Lung (tissue), 11 donors: ENCODE measurements at regions not wholly inside any gene's neighbourhood (a gene's known extent, or its start where the extent isn't known, plus 50 kb on each side); places are given as distances from the start of the nearest gene placed in this dataset.
"Not testable (repeated sequence)": the region's sequence is repeated elsewhere in the genome, so short reads cannot be mapped to it uniquely, and the experiment has no call there.

ENCODE experiments used
- ATAC-seq: fragments of 200-7000 bp; cut with Tn5 transposase; one replicate; pipeline ENCODE4 v1.9.1; 2020; ENCODE audit warnings: moderate number of reproducible peaks; ENCODE audit not compliant: insufficient read depth, low FRiP score
- DNase-seq, 3 donors: peaks; one replicate each; pipeline ENCODE4 v3.0.0-alpha.2; 2013 to 2017
- H3K27ac ChIP-seq, 2 donors: one replicate each; pipeline ENCODE4 v1.5.1; 2013; ENCODE audit warnings: mild to moderate bottlenecking in 2 of 2, moderate library complexity in 2 of 2, control low read depth in 1 of 2, inconsistent platforms in 1 of 2, low read depth in 1 of 2, low read length in 1 of 2
- H3K27me3 ChIP-seq, 3 donors: one replicate each; pipeline ENCODE4 v1.5.1; 2013; ENCODE audit warnings: low read length in 2 of 3; ENCODE audit not compliant: control insufficient read depth in 3 of 3, insufficient read depth in 3 of 3
- H3K36me3 ChIP-seq, 4 donors: one replicate each; pipeline ENCODE4 v1.5.1; 2013; ENCODE audit warnings: low read length in 4 of 4, mild to moderate bottlenecking in 1 of 4, moderate library complexity in 1 of 4; ENCODE audit not compliant: control insufficient read depth in 4 of 4, insufficient read depth in 4 of 4
- H3K4me1 ChIP-seq, 5 donors: one replicate each; pipeline ENCODE4 v1.5.1; 2013; ENCODE audit warnings: low read length in 5 of 5, mild to moderate bottlenecking in 2 of 5, moderate library complexity in 1 of 5; ENCODE audit not compliant: control insufficient read depth in 5 of 5, insufficient read depth in 5 of 5
- H3K4me3 ChIP-seq: one replicate; pipeline ENCODE4 v1.5.1; 2013; ENCODE audit warnings: mild to moderate bottlenecking, control low read depth, moderate library complexity
- H3K9ac ChIP-seq, 2 donors: one replicate each; pipeline ENCODE4 v1.5.1; 2013; ENCODE audit warnings: low read length in 2 of 2, control low read depth in 1 of 2; ENCODE audit not compliant: insufficient read depth in 1 of 2
- H3K9me3 ChIP-seq, 4 donors: one replicate each; pipeline ENCODE4 v1.5.1; 2013; ENCODE audit warnings: low read length in 3 of 4, mild to moderate bottlenecking in 1 of 4, moderate library complexity in 1 of 4; ENCODE audit not compliant: control insufficient read depth in 4 of 4, insufficient read depth in 3 of 4
- WGBS, 2 donors: extraction: QIAGEN DNeasy Blood & Tissue Kit; methylation state at CpG; one replicate each; pipeline ENCODE4 v1.1.7; 2013; 5-methylcytosine and 5-hydroxymethylcytosine counted together
- TF ChIP-seq, protein P1 (sequence below): IDR thresholded peaks from 2 replicates; pipeline ENCODE4 v1.5.1; 2012; ENCODE audit warnings: mild to moderate bottlenecking; ENCODE audit errors: control extremely low read depth, extremely low read depth
- donor health status: control.
- donor health status: control.
- donor health status: Bipolar disorder and iron deficiency.
- donor health status: healthy.
- donor health status: DM: yes; HTN: yes; CAD: no.

DNA sequence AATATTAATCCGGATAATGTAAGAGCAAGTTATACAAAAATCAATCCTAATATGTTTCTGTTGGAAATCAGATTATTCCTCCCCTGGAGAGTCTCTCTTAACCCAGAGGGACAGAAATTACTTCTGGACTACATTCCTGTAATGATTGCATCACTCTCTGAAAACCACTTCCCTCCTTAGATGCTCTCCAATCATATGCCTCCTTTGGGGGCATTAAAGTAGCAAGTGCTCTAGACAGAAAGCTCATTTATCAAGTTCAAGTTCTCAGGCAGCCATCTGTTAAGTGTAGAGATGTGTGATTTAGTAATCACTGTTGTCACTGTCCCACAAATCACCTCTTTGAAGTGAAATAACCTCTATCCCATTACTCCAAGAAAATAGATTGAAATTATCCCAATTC lies 247.1 kb downstream of the SLCO4C1 start:
- TF ChIP-seq, protein P1, sequence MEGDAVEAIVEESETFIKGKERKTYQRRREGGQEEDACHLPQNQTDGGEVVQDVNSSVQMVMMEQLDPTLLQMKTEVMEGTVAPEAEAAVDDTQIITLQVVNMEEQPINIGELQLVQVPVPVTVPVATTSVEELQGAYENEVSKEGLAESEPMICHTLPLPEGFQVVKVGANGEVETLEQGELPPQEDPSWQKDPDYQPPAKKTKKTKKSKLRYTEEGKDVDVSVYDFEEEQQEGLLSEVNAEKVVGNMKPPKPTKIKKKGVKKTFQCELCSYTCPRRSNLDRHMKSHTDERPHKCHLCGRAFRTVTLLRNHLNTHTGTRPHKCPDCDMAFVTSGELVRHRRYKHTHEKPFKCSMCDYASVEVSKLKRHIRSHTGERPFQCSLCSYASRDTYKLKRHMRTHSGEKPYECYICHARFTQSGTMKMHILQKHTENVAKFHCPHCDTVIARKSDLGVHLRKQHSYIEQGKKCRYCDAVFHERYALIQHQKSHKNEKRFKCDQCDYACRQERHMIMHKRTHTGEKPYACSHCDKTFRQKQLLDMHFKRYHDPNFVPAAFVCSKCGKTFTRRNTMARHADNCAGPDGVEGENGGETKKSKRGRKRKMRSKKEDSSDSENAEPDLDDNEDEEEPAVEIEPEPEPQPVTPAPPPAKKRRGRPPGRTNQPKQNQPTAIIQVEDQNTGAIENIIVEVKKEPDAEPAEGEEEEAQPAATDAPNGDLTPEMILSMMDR = no peak
- no peak for ATAC-seq
- H3K4me1 ChIP-seq = no peaks in the 10 kb centered on the region
- no peaks in the 10 kb centered on the region for H3K36me3 ChIP-seq
- no peak for DNase-seq
- no peak overlapping the region for H3K9ac ChIP-seq
- H3K9me3 ChIP-seq = no peaks in the 10 kb centered on the region
- H3K27ac ChIP-seq = no peak overlapping the region
- H3K27me3 ChIP-seq = no peaks in the 10 kb centered on the region
- no peak overlapping the region for H3K4me3 ChIP-seq
- WGBS, 2 donors = 79 to 96% methylated on average over 1 of the region's 1 CpG

DNA sequence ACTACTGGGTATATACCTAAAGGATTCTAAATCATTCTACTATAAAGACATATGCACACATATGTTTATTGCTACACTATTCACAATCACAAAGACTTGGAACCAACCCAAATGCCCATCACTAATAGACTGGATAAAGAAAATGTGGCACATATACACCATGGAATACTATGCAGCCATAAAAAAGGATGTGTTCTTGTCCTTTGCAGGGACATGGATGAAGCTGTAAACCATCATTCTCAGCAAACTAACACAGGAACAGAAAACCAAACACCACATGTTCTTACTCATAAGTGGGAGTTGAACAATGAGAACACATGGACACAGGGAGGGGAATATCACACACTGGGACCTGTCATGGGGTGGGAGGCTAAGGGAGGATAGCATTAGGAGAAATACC lies 249.0 kb downstream of the SLCO4C1 start:
- H3K27me3 ChIP-seq, ATAC-seq, H3K4me1 ChIP-seq, H3K27ac ChIP-seq, H3K9ac ChIP-seq, DNase-seq, H3K9me3 ChIP-seq, H3K4me3 ChIP-seq, H3K36me3 ChIP-seq: not testable (repeated sequence)

DNA sequence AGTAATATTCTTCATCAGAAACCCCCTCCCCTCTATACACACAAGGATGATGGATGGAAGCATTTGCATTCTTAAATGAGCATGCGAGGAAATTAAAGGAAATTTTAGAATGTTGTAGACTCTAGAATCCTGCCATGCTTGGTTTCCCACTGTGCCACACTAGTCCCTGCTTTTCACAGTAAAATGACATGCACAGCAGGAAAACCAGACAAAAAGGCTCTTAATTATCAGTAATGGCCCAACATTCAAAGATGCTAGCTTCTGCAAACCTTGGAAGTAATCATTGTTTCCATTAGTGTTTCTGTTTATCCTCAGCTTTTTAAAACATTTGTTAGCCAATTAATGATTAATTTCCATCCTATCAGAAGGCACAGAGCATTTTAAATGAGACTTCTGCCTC lies 255.8 kb downstream of the SLCO4C1 start:
- ATAC-seq (no peak), DNase-seq (no peak)
- Histone ChIP-seq H3K27me3 (no peaks in the 10 kb centered on the region), H3K36me3 (no peaks in the 10 kb centered on the region), H3K4me1 (no peaks in the 10 kb centered on the region), H3K9me3 (no peaks in the 10 kb centered on the region), H3K4me3 (no peak overlapping the region), H3K9ac (no peak overlapping the region), H3K27ac (no peak overlapping the region)
- TF ChIP-seq, protein P1 = no peak
- WGBS, 2 donors = 87 to 96% methylated on average over 1 of the region's 1 CpG

DNA sequence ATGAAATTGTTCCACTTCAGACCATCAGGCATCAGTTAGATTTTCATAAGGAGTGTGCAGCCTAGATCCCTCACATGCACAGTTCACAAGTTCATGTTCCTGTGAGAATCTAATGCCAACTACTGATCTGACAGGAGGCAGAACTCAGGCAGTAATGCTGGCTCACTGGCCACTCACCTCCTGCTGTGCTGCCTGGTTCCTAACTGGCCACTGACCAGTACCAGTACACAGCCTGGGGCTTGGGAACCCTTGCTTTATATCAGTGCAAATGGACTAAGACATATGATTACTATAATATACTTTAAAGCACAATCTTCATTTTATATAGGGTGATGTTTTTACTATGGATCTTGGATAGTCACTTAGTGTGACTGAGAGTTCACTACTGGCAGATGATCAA lies 259.2 kb downstream of the SLCO4C1 start:
- H3K9me3 ChIP-seq = no peaks in the 10 kb centered on the region
- H3K4me1 ChIP-seq = no peaks in the 10 kb centered on the region
- H3K27me3 ChIP-seq = no peaks in the 10 kb centered on the region
- TF ChIP-seq, protein P1 = no peak
- ATAC-seq (no peak), DNase-seq (peak in 1 of 3 donors; percentile 5)
- no peak overlapping the region for H3K27ac ChIP-seq
- no peak overlapping the region for H3K4me3 ChIP-seq
- no peaks in the 10 kb centered on the region for H3K36me3 ChIP-seq
- no peak overlapping the region for H3K9ac ChIP-seq
